WTC11 (cell line): ENCODE measurements at regions not wholly inside any gene's neighbourhood (a gene's known extent, or its start where the extent isn't known, plus 50 kb on each side); places are given as distances from the start of the nearest gene placed in this dataset.
"Not testable (repeated sequence)": the region's sequence is repeated elsewhere in the genome, so short reads cannot be mapped to it uniquely, and the experiment has no call there.

Experiments
- CREM ChIP-seq: sonication (generic); formaldehyde crosslinking; IDR thresholded peaks from 2 replicates; pipeline ENCODE4 v1.8.1; 2022; ENCODE audit warnings: mild to moderate bottlenecking, missing genetic modification reagents, moderate library complexity
- CTCF ChIP-seq: fragments of 200-600 bp; IDR thresholded peaks from 2 replicates; pipeline ENCODE4 v1.8.0; 2022; ENCODE audit warnings: antibody characterized with exemption
- E2F4 ChIP-seq: sonication (generic); formaldehyde crosslinking; IDR thresholded peaks from 2 replicates; pipeline ENCODE4 v1.8.1; 2022; ENCODE audit warnings: low read depth, mild to moderate bottlenecking, moderate library complexity, missing genetic modification reagents, borderline replicate concordance
- E2F5 ChIP-seq: sonication (generic); formaldehyde crosslinking; IDR thresholded peaks from 2 replicates; pipeline ENCODE4 v1.8.1; 2022; ENCODE audit warnings: mild to moderate bottlenecking, moderate library complexity, missing genetic modification reagents
- FOXP1 ChIP-seq: sonication (generic); formaldehyde crosslinking; IDR thresholded peaks from 2 replicates; pipeline ENCODE4 v1.8.0; 2022; ENCODE audit warnings: missing genetic modification reagents, mild to moderate bottlenecking, moderate library complexity, borderline replicate concordance
- NFE2L1 ChIP-seq: sonication (generic); formaldehyde crosslinking; IDR thresholded peaks from 2 replicates; pipeline ENCODE4 v1.8.1; 2023; ENCODE audit warnings: missing genetic modification reagents
- SMAD4 ChIP-seq: sonication (generic); formaldehyde crosslinking; IDR thresholded peaks from 2 replicates; pipeline ENCODE4 v1.8.0; 2022; ENCODE audit warnings: mild to moderate bottlenecking, missing genetic modification reagents
- TCF7 ChIP-seq: sonication (generic); formaldehyde crosslinking; IDR thresholded peaks from 2 replicates; pipeline ENCODE4 v1.8.0; 2022; ENCODE audit warnings: mild to moderate bottlenecking, low read depth, missing genetic modification reagents, moderate library complexity
- TEAD1 ChIP-seq: sonication (generic); formaldehyde crosslinking; IDR thresholded peaks from 2 replicates; pipeline ENCODE4 v1.8.0; 2022; ENCODE audit warnings: mild to moderate bottlenecking, missing genetic modification reagents
- ZNF138 ChIP-seq: sonication (generic); formaldehyde crosslinking; conservative IDR thresholded peaks from 2 replicates; pipeline ENCODE4 v1.8.1; 2022; ENCODE audit warnings: mild to moderate bottlenecking, moderate library complexity, missing genetic modification reagents

GRCh38 chr15:25174149-25174548, 219.4 kb downstream of the SNRPN start:
- not testable (repeated sequence) for TF ChIP-seq CTCF; CREM (CRISPR knock-in tag); E2F4 (CRISPR knock-in tag); NFE2L1 (CRISPR knock-in tag); TEAD1 (CRISPR knock-in tag); E2F5 (CRISPR knock-in tag); TCF7 (CRISPR knock-in tag); SMAD4 (CRISPR knock-in tag); ZNF138; FOXP1 (CRISPR knock-in tag)
